IPS-20b (cell line): ENCODE measurements at regions not wholly inside any gene's neighbourhood (a gene's known extent, or its start where the extent isn't known, plus 50 kb on each side); places are given as distances from the start of the nearest gene placed in this dataset.
"Not testable (repeated sequence)": the region's sequence is repeated elsewhere in the genome, so short reads cannot be mapped to it uniquely, and the experiment has no call there.

Experiments used
- H3K27ac ChIP-seq: one replicate; pipeline ENCODE4 v1.5.1; 2013; ENCODE audit warnings: low read length
- H3K27me3 ChIP-seq: 2 replicates; pipeline ENCODE4 v1.6.1; 2013; ENCODE audit warnings: mild to moderate bottlenecking, low read length, inconsistent platforms; ENCODE audit not compliant: insufficient read depth
- H3K36me3 ChIP-seq: 2 replicates; pipeline ENCODE4 v1.6.1; 2013; ENCODE audit warnings: low read depth, mild to moderate bottlenecking, inconsistent platforms, low read length, moderate library complexity; ENCODE audit not compliant: insufficient read depth
- H3K4me1 ChIP-seq: 2 replicates; pipeline ENCODE4 v1.6.1; 2013; ENCODE audit warnings: mild to moderate bottlenecking, control low read depth, inconsistent platforms, low read length, moderate library complexity; ENCODE audit not compliant: insufficient read depth
- H3K4me3 ChIP-seq: 2 replicates; pipeline ENCODE4 v1.5.1; 2013; ENCODE audit warnings: mild to moderate bottlenecking, low read length, inconsistent platforms
- H3K9ac ChIP-seq: 2 replicates; pipeline ENCODE4 v1.6.1; 2013; ENCODE audit warnings: low read depth, mild to moderate bottlenecking, inconsistent platforms, low read length, moderate library complexity
- H3K9me3 ChIP-seq: 2 replicates; pipeline ENCODE4 v1.6.1; 2013; ENCODE audit warnings: mild to moderate bottlenecking, low read depth, low read length, inconsistent platforms; ENCODE audit not compliant: insufficient read depth

DNA sequence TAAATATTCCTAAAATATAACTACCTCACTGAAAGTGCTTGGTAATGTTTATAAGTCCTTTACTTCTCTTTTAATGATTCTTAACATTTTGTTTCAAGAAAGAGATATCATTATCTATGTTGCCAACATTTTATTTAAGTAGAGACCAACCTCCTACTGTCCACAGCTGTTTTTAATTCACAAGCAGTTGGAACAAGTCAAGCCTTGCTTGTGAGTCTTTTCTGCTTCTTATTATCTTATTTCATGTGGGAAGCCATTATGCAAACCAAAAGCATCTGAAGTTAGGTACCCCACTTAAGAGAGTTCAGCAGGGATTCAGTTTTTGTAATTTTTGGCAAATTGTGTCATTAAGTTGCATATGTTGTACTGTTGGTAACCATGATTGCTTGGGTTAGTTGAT is 1714.5 kb downstream of the GRIK2 start:
- Histone ChIP-seq H3K27me3 (no peaks in the 10 kb centered on the region), H3K9me3 (no peaks in the 10 kb centered on the region), H3K4me1 (peaks cover 4% of the 10 kb centered on the region; the same call in 1 of the 2 replicates), H3K4me3 (no peak overlapping the region), H3K36me3 (no peaks in the 10 kb centered on the region), H3K27ac (no peak overlapping the region), H3K9ac (no peak overlapping the region)

DNA sequence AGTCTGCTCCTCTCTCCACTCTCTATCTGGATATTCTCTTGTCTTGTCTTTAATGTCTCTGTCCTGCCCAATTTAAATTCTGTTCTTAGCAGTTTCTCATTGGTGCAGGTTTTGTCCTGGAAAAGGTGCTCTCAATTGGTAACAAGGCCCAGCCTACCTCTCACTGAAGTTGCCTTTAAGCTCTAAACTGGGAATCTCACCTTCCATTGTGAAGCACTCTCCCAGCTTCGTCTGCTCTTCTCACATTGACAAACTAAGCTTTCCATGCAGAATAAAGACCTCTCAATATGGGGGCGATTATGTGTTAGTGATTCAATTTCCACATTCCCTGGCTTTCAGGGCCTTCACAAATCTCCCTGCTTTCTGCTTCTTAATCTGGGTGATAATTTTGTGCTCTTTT is 1712.2 kb downstream of the GRIK2 start:
- Histone ChIP-seq H3K9ac (no peak overlapping the region), H3K4me1 (peaks cover 4% of the 10 kb centered on the region; the same call in 1 of the 2 replicates), H3K9me3 (no peaks in the 10 kb centered on the region), H3K27ac (no peak overlapping the region), H3K36me3 (no peaks in the 10 kb centered on the region), H3K27me3 (no peaks in the 10 kb centered on the region), H3K4me3 (no peak overlapping the region)

DNA sequence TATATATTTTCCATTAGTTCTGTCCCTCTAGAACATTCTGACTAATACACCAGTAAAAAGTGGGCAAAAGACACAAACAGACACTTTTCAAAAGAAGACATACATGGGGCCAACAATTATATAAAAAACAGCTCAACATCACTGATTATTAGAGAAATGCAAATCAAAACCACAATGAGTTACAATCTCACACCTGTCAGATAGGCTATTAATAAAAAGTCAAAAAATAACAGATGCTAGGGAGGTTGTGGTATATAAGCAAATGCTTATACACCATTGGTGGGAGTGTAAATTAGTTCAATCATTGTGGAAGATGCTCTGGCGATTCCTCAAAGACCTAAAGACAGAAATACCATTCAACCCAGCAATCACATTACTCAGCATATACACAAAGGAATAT is 1707.8 kb downstream of the GRIK2 start:
- Histone ChIP-seq H3K9ac (no peak overlapping the region), H3K36me3 (no peaks in the 10 kb centered on the region), H3K4me3 (no peak overlapping the region), H3K9me3 (no peaks in the 10 kb centered on the region), H3K27me3 (no peaks in the 10 kb centered on the region), H3K4me1 (no peaks in the 10 kb centered on the region), H3K27ac (no peak overlapping the region)

DNA sequence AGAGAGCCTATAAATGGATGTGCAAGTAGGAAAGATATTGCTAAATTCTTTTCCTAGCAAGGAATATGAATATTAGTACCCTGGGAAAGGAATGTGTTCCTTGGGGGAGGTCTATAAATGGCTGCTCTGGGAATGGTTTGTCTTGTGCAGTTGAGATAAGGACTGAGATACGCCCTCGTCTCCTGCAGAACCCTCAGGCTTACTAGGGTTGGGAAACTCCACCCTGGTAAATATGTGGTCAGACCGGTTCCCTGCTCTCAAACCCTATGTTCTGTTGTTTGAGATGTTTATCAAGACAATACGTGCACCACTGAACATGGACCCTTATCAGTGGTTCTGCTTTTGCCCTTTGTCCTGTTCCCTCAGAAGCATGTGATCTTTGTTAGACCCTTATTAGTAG is 1698.9 kb downstream of the GRIK2 start:
- H3K27me3 ChIP-seq, H3K9ac ChIP-seq, H3K4me1 ChIP-seq, H3K4me3 ChIP-seq, H3K27ac ChIP-seq, H3K9me3 ChIP-seq, H3K36me3 ChIP-seq: not testable (repeated sequence)

DNA sequence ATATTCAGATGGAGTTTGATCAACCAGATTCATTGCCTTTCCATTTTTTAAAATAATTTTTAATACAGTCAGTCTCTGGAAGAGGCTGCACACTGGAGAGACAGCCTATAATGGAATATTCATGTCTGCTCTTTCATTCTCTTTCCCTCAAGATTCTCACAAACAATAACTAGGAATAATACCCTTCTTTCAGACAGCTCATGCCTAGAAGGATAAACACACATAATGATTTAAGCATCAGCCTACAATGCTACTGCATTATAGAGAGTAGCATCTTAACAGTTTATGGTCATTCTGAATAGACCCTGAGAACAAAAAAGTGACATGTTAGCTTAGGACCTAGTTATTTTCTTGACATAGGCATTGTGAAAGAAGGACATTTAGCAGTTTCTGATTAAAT is 1692.3 kb downstream of the GRIK2 start:
- no peaks in the 10 kb centered on the region for H3K4me1 ChIP-seq
- H3K27me3 ChIP-seq, result no peaks in the 10 kb centered on the region
- H3K9ac ChIP-seq, result no peak overlapping the region
- no peak overlapping the region for H3K4me3 ChIP-seq
- H3K27ac ChIP-seq, result no peak overlapping the region
- H3K36me3 ChIP-seq, result no peaks in the 10 kb centered on the region
- no peaks in the 10 kb centered on the region for H3K9me3 ChIP-seq

DNA sequence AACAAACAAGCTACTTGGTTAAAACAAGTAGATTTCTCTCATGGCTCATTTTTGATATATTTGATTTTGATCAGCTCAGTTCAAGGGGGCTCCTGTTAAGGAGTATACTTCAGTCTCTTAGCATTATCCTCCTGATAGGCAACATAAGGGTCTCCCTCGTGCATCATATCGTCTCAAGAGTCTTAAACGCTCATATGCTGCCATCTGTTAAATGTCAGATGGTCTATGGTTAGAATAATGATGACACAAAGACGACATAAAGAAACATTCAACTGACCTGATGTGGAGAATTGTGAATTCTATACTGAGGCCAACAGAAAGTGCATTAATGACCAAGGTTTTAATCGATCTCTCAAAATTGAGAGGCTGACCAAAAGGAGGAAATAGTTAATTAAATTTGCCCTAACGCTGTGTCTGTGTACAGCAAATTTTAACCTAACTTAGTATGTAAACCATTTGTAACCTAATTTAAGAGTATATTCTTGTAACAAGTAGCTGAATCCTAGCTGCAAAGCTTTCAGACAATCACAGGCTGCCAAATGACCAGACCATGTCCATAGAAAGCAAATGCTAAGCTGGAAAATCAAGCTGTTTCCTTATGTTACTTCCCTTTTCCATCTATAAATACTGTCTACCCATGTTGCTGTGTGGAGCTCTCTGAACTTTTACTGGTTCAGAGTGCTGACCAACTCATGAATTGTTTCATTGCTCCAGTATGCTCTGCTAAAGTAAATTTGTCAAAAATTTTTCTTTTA is 1688.5 kb downstream of the GRIK2 start:
- H3K4me3 ChIP-seq, result no peak overlapping the region
- H3K27me3 ChIP-seq, result no peaks in the 10 kb centered on the region
- H3K4me1 ChIP-seq, result no peaks in the 10 kb centered on the region
- no peaks in the 10 kb centered on the region for H3K36me3 ChIP-seq
- no peak overlapping the region for H3K27ac ChIP-seq
- H3K9me3 ChIP-seq, result no peaks in the 10 kb centered on the region
- no peak overlapping the region for H3K9ac ChIP-seq

DNA sequence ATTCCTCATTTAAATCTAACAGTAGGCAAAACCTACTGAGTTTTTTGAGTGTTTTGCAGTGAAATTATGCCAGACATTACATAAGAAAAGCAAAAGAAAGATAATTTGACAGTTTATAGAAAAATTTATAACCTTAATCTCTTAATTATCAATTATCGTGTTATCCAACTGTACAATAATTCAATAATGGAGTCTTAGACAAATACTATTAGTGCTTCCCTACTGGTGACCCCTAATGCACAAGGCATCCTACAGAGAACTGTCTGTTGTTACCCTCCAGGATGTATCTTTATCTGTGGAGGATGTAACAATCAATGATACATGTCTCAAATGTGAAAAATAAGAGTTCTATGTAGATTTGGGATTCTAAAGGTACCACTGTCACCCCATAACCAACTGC is 1687.6 kb downstream of the GRIK2 start:
- no peaks in the 10 kb centered on the region for H3K9me3 ChIP-seq
- H3K27me3 ChIP-seq, result no peaks in the 10 kb centered on the region
- H3K9ac ChIP-seq, result no peak overlapping the region
- no peak overlapping the region for H3K4me3 ChIP-seq
- H3K36me3 ChIP-seq, result no peaks in the 10 kb centered on the region
- no peaks in the 10 kb centered on the region for H3K4me1 ChIP-seq
- no peak overlapping the region for H3K27ac ChIP-seq

DNA sequence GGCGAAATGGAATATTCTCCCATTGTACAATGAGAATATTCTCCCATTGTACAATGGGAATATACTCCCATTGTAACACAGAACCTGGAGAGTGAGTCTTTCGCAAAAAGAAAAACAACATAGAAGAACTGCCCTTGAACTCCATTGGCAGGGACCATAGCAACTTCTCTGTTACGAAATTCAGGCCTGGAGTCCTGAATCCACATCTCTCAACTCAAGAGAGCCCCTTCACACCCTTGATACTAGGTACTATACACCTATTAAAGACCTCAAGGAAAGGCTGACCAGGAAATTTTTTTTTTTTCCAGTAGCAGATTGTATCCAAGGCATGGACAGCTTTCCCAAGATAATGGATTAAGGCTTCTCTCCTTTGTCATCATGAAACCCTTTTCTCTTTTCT is 1687.0 kb downstream of the GRIK2 start:
- no peaks in the 10 kb centered on the region for H3K4me1 ChIP-seq
- H3K36me3 ChIP-seq, result no peaks in the 10 kb centered on the region
- H3K4me3 ChIP-seq, result no peak overlapping the region
- H3K27ac ChIP-seq, result no peak overlapping the region
- H3K9me3 ChIP-seq, result no peaks in the 10 kb centered on the region
- no peak overlapping the region for H3K9ac ChIP-seq
- no peaks in the 10 kb centered on the region for H3K27me3 ChIP-seq

DNA sequence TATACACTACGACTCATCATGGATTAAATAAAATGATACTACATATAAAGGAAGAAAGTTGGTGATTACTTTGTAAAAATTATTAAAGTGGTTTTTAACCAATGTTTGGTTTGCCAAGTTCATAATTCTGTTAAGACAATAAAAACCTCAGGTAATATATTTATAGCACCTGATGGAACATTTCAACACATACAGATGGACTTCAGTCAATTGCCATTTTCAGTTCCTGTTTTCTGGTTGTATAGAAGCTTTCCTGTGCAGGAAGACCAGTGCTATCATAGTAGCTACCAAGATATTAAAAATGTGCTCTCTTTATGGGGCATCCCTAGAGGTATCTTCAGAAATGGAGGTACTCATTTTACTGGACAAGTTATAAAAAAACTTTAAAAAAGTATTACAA is 1686.4 kb downstream of the GRIK2 start:
- H3K4me3 ChIP-seq, result no peak overlapping the region
- no peaks in the 10 kb centered on the region for H3K27me3 ChIP-seq
- H3K27ac ChIP-seq, result no peak overlapping the region
- H3K9me3 ChIP-seq, result no peaks in the 10 kb centered on the region
- H3K36me3 ChIP-seq, result no peaks in the 10 kb centered on the region
- H3K9ac ChIP-seq, result no peak overlapping the region
- no peaks in the 10 kb centered on the region for H3K4me1 ChIP-seq

DNA sequence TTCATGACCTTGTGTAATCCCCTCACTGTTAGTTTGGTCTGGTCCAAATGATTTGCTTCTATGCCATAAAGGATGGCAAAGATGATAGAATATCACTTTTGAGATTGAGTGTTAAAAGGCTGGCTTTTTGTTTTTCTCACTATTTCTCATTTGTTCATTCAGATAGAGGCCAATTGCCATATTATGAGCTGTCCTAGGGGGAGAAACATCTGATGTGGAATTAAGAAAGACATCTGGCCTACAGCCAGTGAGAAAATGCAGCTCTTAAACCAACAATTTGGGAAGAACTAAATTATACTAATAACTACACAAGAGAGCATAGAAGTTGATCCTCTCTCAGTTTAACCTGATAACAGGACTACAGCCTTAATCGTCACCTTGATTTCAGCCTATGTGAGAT is 1668.6 kb downstream of the GRIK2 start:
- H3K4me1 ChIP-seq, result no peaks in the 10 kb centered on the region
- H3K27me3 ChIP-seq, result no peaks in the 10 kb centered on the region
- H3K36me3 ChIP-seq, result no peaks in the 10 kb centered on the region
- H3K27ac ChIP-seq, result no peak overlapping the region
- H3K9ac ChIP-seq, result no peak overlapping the region
- H3K4me3 ChIP-seq, result no peak overlapping the region
- H3K9me3 ChIP-seq, result peaks cover 8% of the 10 kb centered on the region

DNA sequence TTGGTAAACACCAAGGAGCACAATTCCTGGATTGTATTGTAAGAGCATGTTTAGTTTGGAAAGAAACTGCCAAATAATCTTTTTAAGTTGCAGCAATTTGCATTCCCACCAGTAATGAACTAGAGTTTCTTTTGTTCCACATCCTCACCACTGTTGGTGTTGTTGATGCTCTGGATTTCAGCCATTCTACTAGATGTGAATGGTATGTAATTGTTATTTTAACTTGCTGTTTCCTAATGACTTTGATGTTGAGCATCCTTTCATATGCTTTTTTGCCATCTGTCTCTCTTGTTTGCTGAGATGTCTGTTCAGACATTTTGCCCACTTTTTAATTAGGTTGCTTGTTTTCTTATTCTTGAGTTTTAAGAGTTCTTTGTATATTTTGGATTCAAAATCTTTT is 1654.1 kb downstream of the GRIK2 start:
- Histone ChIP-seq H3K27me3 (no peaks in the 10 kb centered on the region), H3K9ac (no peak overlapping the region), H3K4me3 (no peak overlapping the region), H3K36me3 (no peaks in the 10 kb centered on the region), H3K27ac (no peak overlapping the region), H3K9me3 (peaks cover 11% of the 10 kb centered on the region; the same call in 1 of the 2 replicates), H3K4me1 (no peaks in the 10 kb centered on the region)

DNA sequence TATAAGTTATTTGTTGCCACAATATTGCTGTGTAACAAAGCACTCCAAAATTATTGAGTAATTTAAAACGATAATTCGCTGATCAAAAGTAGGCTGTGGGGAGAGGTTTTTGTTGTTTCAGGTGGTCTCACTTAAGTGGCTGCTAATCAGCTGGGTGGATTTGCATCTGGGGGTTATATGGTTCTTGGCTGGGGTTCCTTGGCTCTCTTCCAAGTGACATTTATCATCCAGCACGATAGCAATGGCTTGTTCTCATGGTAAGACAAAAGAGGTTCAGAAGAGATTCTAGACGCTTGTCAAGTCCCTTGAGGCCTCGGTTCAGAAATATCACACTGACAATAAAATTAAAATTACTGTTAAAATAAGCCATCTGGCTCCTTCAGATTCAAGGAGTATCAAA is 1648.8 kb downstream of the GRIK2 start:
- peaks cover under 1% of the 10 kb centered on the region; the same call in 1 of the 2 replicates for H3K9me3 ChIP-seq
- H3K27ac ChIP-seq, result no peak overlapping the region

More for the DNA sequence above, 1648.8 kb downstream of the GRIK2 start:
- H3K9ac ChIP-seq, result no peak overlapping the region
- H3K36me3 ChIP-seq, result no peaks in the 10 kb centered on the region
- no peaks in the 10 kb centered on the region for H3K4me1 ChIP-seq
- H3K27me3 ChIP-seq, result no peaks in the 10 kb centered on the region
- no peak overlapping the region for H3K4me3 ChIP-seq
